Astrocyte (in vitro differentiated cells and primary cell): ENCODE measurements at regions not wholly inside any gene's neighbourhood (a gene's known extent, or its start where the extent isn't known, plus 50 kb on each side); places are given as distances from the start of the nearest gene placed in this dataset.

Source experiments
- EZH2 ChIP-seq: IDR thresholded peaks from 2 replicates; pipeline ENCODE4 v1.6.1; 2012; ENCODE audit warnings: mild to moderate bottlenecking, low read length, inconsistent platforms; ENCODE audit not compliant: insufficient read depth
- TF ChIP-seq, protein P1 (sequence below): IDR thresholded peaks from 2 replicates; pipeline ENCODE4 v1.5.1; 2011; ENCODE audit warnings: low read depth, mild to moderate bottlenecking, inconsistent platforms, low read length, moderate library complexity; ENCODE audit not compliant: insufficient read depth

DNA sequence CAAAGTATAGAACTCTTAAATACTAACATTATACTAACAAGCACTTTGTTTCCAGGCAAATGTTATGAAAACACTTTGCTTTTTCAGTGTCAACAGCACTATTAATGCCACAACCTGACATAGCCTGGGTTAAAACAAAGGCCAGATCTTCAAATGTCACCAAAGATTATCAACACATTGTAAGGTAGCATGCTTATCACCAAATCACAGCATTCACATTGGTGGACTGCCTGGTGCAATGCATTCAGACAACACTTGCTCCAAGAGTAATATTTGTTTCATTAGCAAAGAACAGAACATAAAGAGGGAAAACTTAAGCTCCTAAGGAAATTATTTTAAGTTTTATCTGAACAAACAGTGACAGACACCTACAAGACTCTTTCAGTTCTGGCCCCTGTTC, 1361.2 kb downstream of the CDH8 start:
- TF ChIP-seq, protein P1, sequence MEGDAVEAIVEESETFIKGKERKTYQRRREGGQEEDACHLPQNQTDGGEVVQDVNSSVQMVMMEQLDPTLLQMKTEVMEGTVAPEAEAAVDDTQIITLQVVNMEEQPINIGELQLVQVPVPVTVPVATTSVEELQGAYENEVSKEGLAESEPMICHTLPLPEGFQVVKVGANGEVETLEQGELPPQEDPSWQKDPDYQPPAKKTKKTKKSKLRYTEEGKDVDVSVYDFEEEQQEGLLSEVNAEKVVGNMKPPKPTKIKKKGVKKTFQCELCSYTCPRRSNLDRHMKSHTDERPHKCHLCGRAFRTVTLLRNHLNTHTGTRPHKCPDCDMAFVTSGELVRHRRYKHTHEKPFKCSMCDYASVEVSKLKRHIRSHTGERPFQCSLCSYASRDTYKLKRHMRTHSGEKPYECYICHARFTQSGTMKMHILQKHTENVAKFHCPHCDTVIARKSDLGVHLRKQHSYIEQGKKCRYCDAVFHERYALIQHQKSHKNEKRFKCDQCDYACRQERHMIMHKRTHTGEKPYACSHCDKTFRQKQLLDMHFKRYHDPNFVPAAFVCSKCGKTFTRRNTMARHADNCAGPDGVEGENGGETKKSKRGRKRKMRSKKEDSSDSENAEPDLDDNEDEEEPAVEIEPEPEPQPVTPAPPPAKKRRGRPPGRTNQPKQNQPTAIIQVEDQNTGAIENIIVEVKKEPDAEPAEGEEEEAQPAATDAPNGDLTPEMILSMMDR = no peak
- TF ChIP-seq EZH2 = no peak
